K562 (cell line): ENCODE measurements at regions not wholly inside any gene's neighbourhood (a gene's known extent, or its start where the extent isn't known, plus 50 kb on each side); places are given as distances from the start of the nearest gene placed in this dataset.

ENCODE experiments used
- ATAC-seq: fragments of 200-7000 bp; cut with Tn5 transposase; 3 replicates; pipeline ENCODE4 v1.9.1; 2020; ENCODE audit warnings: moderate library complexity
- BruUV-seq: library from RNA; stranded (reverse); fragments of 400-500 nt; replicated peaks from 2 replicates; lab custom pipeline; 2021; lab: Mats Ljungman, UMichigan
- CTCF ChIA-PET: fragments of 300-600 bp; formaldehyde crosslinking; extraction: SDS; loops from one replicate; lab custom pipeline; 2021; ENCODE audit warnings: low intra/inter-chr PET ratio; lab: Yijun Ruan, JAX
- POLR2A ChIA-PET: fragments of 300-600, 350-650 bp; sonication (Branson Sonifier 250); formaldehyde crosslinking; extraction: SDS; loops from one replicate; lab custom pipeline; 2021; ENCODE audit warnings: antibody characterized with exemption, inconsistent platforms; lab: Yijun Ruan, JAX
- DNase-seq, 4 experiments: peaks; one replicate each; pipeline versions ENCODE4 v3.0.0 to v3.0.0-alpha.2; 2011 to 2018; ENCODE audit warnings: low spot score in 3 of 4, mixed read lengths in 3 of 4; ENCODE audit errors: extremely low read depth in 1 of 4
- FAIRE-seq: peaks from 2 replicates; lab custom pipeline; 2011; peaks lifted over from hg19 to GRCh38; lab: Jason Lieb, UNC
- H2AFZ ChIP-seq: 2 replicates; pipeline ENCODE4 v1.6.0; 2011; ENCODE audit warnings: low read depth, low read length, control low read depth, inconsistent platforms
- H3K27ac ChIP-seq: fragments of 200-600 bp; 3 replicates; pipeline ENCODE4 v1.8.0; 2011; ENCODE audit warnings: low read depth, mild to moderate bottlenecking, control low read depth, inconsistent platforms, low read length, moderate library complexity, mixed read lengths; ENCODE audit errors: extremely low read depth
- H3K27me3 ChIP-seq, 2 experiments: fragments of 300-600 bp in 1 of 2; 2 replicates in 1 of 2; 3 replicates in 1 of 2; pipeline versions ENCODE4 v1.6.0 to v1.8.0; 2011; ENCODE audit warnings: inconsistent platforms in 2 of 2, low read length in 2 of 2, mild to moderate bottlenecking in 1 of 2, mixed read lengths in 1 of 2, moderate library complexity in 1 of 2; ENCODE audit not compliant: control insufficient read depth in 2 of 2, insufficient read depth in 2 of 2
- H3K36me3 ChIP-seq: fragments of 300-600 bp; 3 replicates; pipeline ENCODE4 v1.8.0; 2011; ENCODE audit warnings: mild to moderate bottlenecking, low read length, inconsistent platforms; ENCODE audit not compliant: control insufficient read depth, insufficient read depth
- H3K4me1 ChIP-seq, 2 experiments: fragments of 200-600 bp in 1 of 2; replicated peaks in 1 of 2; 2 replicates in 1 of 2; 3 replicates in 1 of 2; pipeline versions ENCODE4 v1.5.1 to v1.8.0; 2011; ENCODE audit warnings: inconsistent platforms in 2 of 2, low read length in 2 of 2, mild to moderate bottlenecking in 1 of 2, mixed read lengths in 1 of 2, moderate library complexity in 1 of 2; ENCODE audit not compliant: control insufficient read depth in 2 of 2, insufficient read depth in 2 of 2
- H3K4me2 ChIP-seq: 2 replicates; pipeline ENCODE4 v1.6.1; 2011; ENCODE audit warnings: low read length, control low read depth, inconsistent platforms, mixed read lengths; ENCODE audit not compliant: insufficient read depth
- H3K4me3 ChIP-seq: fragments of 200-600 bp; sonication (generic), shearing (Covaris generic); 2 replicates; pipeline ENCODE4 v1.5.1; 2016; ENCODE audit warnings: control low read depth, inconsistent platforms
- H3K79me2 ChIP-seq: fragments of 200-600 bp; 3 replicates; pipeline ENCODE4 v1.8.0; 2011; ENCODE audit warnings: low read length, inconsistent platforms; ENCODE audit not compliant: control insufficient read depth, insufficient read depth
- H3K9ac ChIP-seq, 2 experiments: 2 replicates each; pipeline versions ENCODE4 v1.6.0 to v1.6.1; 2011; ENCODE audit warnings: low read depth in 2 of 2, low read length in 2 of 2, control low read depth in 1 of 2, inconsistent platforms in 1 of 2, mild to moderate bottlenecking in 1 of 2, mixed read lengths in 1 of 2; ENCODE audit not compliant: insufficient read depth in 1 of 2
- H3K9me1 ChIP-seq: one replicate; pipeline ENCODE4 v1.6.0; 2011; ENCODE audit warnings: inconsistent platforms, mild to moderate bottlenecking, low read length, moderate library complexity; ENCODE audit not compliant: control insufficient read depth, insufficient read depth
- H3K9me3 ChIP-seq: replicated peaks from 2 replicates; pipeline ENCODE4 v1.5.1; 2011; ENCODE audit warnings: low read depth, low read length, inconsistent platforms; ENCODE audit not compliant: control insufficient read depth, insufficient read depth
- H4K20me1 ChIP-seq: replicated peaks from 2 replicates; pipeline ENCODE4 v1.6.1; 2011; ENCODE audit warnings: low read length, inconsistent platforms, mixed read lengths; ENCODE audit not compliant: control insufficient read depth, insufficient read depth
- HNRNPL ChIP-seq: fragments of 200-400 bp; formaldehyde crosslinking; IDR thresholded peaks from 2 replicates; pipeline ENCODE4 v1.6.1; 2017; ENCODE audit warnings: low read depth, mild to moderate bottlenecking, low read length
- RBBP5 ChIP-seq: fragments of 200-600 bp; sonication (generic); IDR thresholded peaks from 2 replicates; pipeline ENCODE4 v1.6.1; 2012; ENCODE audit warnings: borderline replicate concordance, mild to moderate bottlenecking, low read length, control low read depth, inconsistent platforms; ENCODE audit not compliant: insufficient read depth, poor library complexity, severe bottlenecking
- TOE1 ChIP-seq, 2 experiments: fragments of 450-650 bp in 1 of 2; sonication (generic) in 1 of 2; formaldehyde crosslinking in 1 of 2; IDR thresholded peaks; 2 replicates each; pipeline versions ENCODE4 v1.7.1 to v1.8.0; 2016 to 2022; ENCODE audit warnings: borderline replicate concordance in 2 of 2, mild to moderate bottlenecking in 2 of 2, antibody characterized with exemption in 1 of 2, inconsistent platforms in 1 of 2, low read depth in 1 of 2, missing genetic modification reagents in 1 of 2, moderate library complexity in 1 of 2
- ZNF347 ChIP-seq: fragments of 450-650 bp; formaldehyde crosslinking; IDR thresholded peaks from 2 replicates; pipeline ENCODE4 v1.4.0; 2020; ENCODE audit warnings: low read depth, mild to moderate bottlenecking, moderate library complexity
- WGBS: fragments of 100-300 bp; shearing (Covaris generic); methylation state at CpG from one replicate; pipeline ENCODE4 v1.1.6; 2016; ENCODE audit warnings: low coverage, mixed read lengths; ENCODE audit not compliant: insufficient coverage; ENCODE audit errors: missing lambda C conversion rate; 5-methylcytosine and 5-hydroxymethylcytosine counted together
- in situ Hi-C: fragments of 300-500 bp; cut with MboI; formaldehyde crosslinking; loops from 4 replicates; pipeline ENCODE4 v1.15.0; 2018; ENCODE audit warnings: inconsistent platforms, mixed read lengths
- intact Hi-C: fragments of 100-400 bp; cut with micrococcal nuclease; formaldehyde crosslinking; loops from 2 replicates; pipeline ENCODE4 v1.14.2; 2022
- TF ChIP-seq, protein P1 (sequence below), 2 experiments: fragments of 450-650 bp; IDR thresholded peaks; 2 replicates each; pipeline ENCODE4 v1.6.1; 2016; ENCODE audit warnings: mild to moderate bottlenecking in 2 of 2, borderline replicate concordance in 1 of 2, low read depth in 1 of 2, moderate library complexity in 1 of 2
- TF ChIP-seq, protein P2 (sequence below): fragments of 250-450 bp; sonication (Bioruptor Pico); IDR thresholded peaks from 2 replicates; pipeline ENCODE4 v1.8.0; 2021; ENCODE audit warnings: mild to moderate bottlenecking, moderate library complexity

DNA sequence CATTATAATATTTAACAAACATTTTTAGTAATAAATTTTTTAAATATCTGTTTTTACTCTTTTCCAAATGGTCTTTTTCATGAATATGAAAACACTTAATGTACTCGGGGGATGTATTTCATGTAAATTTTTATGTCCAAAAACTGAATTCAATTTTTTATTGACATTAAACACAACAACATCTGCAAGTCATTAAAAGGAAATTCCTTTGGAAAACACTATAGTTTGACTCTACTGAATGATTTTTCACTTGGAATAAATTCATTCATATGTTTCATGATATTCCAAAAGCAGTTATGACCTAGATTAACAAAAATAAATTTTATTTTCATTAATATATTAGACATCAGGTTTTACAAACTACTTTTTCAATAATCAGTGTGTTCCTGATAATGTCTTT, 239.8 kb upstream of the AGTR1 start:
- intact Hi-C loops, result no loop called here
- no TSS peak for BruUV-seq
- H3K9ac ChIP-seq, result no peak overlapping the region
- no peak overlapping the region for H2AFZ ChIP-seq
- in situ Hi-C loops, result no loop called here
- H3K9me1 ChIP-seq, result no peaks in the 10 kb centered on the region
- TF ChIP-seq RBBP5 (no peak), HNRNPL (no peak), TOE1 (IDR thresholded peaks at IDR 0.05; ENCODE audit: borderline replicate concordance) (no peak), TOE1 (CRISPR knock-in tag; IDR thresholded peaks at IDR 0.05; ENCODE audit: borderline replicate concordance, low read depth) (no peak), ZNF347 (no peak)
- TF ChIP-seq, protein P1, sequence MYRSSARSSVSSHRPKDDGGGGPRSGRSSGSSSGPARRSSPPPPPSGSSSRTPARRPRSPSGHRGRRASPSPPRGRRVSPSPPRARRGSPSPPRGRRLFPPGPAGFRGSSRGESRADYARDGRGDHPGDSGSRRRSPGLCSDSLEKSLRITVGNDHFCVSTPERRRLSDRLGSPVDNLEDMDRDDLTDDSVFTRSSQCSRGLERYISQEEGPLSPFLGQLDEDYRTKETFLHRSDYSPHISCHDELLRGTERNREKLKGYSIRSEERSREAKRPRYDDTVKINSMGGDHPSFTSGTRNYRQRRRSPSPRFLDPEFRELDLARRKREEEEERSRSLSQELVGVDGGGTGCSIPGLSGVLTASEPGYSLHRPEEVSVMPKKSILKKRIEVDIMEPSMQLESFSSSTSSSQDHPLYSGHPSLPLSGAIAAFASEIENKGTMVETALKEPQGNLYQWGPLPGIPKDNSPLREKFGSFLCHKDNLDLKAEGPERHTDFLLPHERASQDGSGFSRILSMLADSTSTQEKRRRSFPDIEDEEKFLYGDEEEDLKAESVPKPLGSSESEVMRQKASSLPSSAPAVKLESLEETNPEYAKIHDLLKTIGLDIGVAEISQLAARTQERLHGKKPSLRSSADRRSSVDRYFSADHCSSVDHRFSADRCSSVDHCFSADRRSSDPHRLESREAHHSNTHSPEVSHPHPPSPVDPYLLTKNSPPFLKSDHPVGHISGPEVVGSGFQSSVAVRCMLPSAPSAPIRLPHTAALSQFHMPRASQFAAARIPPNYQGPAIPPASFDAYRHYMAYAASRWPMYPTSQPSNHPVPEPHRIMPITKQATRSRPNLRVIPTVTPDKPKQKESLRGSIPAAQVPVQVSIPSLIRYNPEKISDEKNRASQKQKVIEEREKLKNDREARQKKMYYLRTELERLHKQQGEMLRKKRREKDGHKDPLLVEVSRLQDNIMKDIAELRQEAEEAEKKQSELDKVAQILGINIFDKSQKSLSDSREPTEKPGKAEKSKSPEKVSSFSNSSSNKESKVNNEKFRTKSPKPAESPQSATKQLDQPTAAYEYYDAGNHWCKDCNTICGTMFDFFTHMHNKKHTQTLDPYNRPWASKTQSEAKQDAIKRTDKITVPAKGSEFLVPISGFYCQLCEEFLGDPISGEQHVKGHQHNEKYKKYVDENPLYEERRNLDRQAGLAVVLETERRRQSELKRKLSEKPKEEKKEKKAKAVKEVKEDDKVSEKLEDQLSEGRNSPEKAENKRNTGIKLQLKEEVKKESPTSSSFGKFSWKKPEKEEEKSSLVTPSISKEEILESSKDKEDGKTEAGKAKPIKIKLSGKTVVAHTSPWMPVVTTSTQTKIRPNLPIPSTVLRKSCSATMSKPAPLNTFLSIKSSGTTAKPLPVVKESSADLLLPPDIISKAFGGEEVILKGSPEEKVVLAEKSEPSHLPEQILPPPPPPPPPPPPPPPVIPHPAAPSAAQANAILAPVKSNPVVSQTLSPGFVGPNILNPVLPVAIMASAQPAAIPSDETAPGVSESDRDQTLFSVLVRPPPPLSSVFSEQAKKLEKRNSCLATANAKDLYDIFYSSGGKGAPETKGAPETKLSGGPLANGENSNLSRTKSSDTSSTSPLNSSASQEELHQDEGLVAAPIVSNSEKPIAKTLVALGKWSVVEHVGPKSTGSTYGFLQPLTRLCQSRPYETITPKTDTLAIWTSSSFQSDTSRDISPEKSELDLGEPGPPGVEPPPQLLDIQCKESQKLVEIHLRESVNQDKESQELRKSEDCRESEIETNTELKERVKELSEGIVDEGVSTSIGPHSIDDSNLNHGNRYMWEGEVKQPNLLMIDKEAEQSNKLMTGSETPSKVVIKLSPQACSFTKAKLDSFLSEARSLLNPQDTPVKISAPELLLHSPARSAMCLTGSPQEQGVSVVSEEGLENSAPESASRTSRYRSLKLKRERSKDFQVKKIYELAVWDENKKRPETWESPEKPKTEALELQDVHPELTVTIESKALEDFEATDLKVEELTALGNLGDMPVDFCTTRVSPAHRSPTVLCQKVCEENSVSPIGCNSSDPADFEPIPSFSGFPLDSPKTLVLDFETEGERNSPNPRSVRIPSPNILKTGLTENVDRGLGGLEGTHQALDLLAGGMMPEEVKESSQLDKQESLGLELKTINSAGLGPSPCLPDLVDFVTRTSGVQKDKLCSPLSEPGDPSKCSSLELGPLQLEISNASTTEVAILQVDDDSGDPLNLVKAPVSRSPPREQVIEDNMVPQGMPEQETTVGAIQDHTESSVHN (IDR thresholded peaks at IDR 0.05; ENCODE audit: borderline replicate concordance in 1 of 2, low read depth in 1 of 2), result no peak
- TF ChIP-seq, protein P2, sequence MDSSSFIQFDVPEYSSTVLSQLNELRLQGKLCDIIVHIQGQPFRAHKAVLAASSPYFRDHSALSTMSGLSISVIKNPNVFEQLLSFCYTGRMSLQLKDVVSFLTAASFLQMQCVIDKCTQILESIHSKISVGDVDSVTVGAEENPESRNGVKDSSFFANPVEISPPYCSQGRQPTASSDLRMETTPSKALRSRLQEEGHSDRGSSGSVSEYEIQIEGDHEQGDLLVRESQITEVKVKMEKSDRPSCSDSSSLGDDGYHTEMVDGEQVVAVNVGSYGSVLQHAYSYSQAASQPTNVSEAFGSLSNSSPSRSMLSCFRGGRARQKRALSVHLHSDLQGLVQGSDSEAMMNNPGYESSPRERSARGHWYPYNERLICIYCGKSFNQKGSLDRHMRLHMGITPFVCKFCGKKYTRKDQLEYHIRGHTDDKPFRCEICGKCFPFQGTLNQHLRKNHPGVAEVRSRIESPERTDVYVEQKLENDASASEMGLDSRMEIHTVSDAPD (CRISPR knock-in tag), result no peak
- CTCF ChIA-PET, result no interaction called here
- no peak for DNase-seq
- H3K79me2 ChIP-seq, result no peaks in the 10 kb centered on the region
- no peak for ATAC-seq
- no peaks in the 10 kb centered on the region for H3K4me1 ChIP-seq
- no peak overlapping the region for H3K4me3 ChIP-seq
- no peak overlapping the region for H3K4me2 ChIP-seq
- FAIRE-seq, result no peak
- no peaks in the 10 kb centered on the region for H3K27me3 ChIP-seq
- no peaks in the 10 kb centered on the region for H4K20me1 ChIP-seq
- 8% methylated on average over 1 of the region's 1 CpG for WGBS
- POLR2A ChIA-PET, result no interaction called here
- no peaks in the 10 kb centered on the region for H3K9me3 ChIP-seq
- no peak overlapping the region for H3K27ac ChIP-seq
- no peaks in the 10 kb centered on the region for H3K36me3 ChIP-seq
